ENCODE measurements at regions not wholly inside any gene's neighbourhood (a gene's known extent, or its start where the extent isn't known, plus 50 kb on each side); places are given as distances from the start of the nearest gene placed in this dataset.
"Not testable (repeated sequence)": the region's sequence is repeated elsewhere in the genome, so short reads cannot be mapped to it uniquely, and the experiment has no call there.

DNA sequence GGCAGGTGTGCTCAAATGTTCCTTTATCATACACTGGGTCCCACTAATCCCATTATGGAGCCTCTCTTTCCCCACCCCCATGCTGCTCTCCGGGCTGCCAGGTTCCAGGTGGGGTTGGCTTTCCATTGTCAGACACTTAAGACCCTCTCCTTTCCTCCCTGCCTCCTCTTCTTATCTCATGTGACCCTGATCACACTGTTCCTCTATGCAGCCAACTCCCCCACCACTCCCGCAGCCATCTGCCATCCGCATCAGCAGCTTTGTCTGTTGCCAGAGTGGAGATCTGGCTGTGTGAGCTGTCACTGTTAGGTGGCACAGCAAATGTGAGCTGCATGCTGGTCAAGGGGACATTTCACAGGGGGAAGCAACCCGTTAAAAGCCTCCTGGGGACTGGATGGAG lies 391.4 kb downstream of the TNS3 start:
- no peak for DNase-seq (ENCODE audit: low read depth)

- DNase-seq (ENCODE audit: low read depth): no peak
Observed at GRCh38 chr7:47188653-47189315, 393.1 kb downstream of the TNS3 start.

GRCh38 chr7:47188136-47188535 lies 393.8 kb downstream of the TNS3 start:
- DNase-seq (ENCODE audit: low read depth): no peak

DNA sequence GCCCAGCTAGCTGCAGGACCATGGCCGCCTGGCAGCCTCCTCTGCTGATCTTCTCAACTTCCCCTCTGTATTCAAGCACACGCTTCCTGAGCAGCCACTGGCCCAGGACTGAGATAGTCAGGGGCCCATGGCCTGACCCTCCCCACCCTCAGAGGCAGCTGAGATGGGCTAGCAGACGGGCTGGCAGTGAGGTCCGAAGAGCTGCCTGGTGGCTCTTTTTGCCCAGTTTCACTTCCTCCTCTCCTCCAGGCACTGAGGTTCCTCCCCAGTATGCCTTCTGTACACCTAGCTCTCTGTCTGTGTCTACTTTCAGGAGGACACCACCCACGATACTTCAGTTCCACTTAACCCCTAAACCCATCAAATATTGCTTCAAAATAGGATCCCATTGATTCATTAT lies 395.6 kb downstream of the TNS3 start:
- DNase-seq (ENCODE audit: low read depth): no peak

GRCh38 chr7:47185839-47186238 lies 396.1 kb downstream of the TNS3 start:
- DNase-seq (ENCODE audit: low read depth): no peak

DNA sequence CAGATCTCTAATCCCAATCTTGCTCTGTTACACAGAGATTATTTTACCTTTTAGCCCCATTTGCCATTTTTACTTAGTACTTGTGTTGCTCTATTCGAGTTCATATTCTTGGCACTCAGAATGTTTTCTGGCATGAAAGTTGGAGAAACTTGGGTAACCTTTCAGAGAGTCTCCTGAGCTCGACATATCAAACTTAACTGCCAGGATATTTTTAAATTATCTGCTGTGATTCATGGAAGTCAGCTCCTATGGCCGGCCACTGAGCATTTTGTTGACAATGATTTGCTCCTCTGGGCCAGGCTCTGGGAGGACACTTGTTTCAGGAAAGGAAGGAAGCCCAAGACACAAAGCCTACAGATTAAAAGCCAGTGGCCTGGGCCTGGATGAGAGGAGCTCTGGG lies 396.7 kb downstream of the TNS3 start:
- DNase-seq (ENCODE audit: low read depth): no peak

DNA sequence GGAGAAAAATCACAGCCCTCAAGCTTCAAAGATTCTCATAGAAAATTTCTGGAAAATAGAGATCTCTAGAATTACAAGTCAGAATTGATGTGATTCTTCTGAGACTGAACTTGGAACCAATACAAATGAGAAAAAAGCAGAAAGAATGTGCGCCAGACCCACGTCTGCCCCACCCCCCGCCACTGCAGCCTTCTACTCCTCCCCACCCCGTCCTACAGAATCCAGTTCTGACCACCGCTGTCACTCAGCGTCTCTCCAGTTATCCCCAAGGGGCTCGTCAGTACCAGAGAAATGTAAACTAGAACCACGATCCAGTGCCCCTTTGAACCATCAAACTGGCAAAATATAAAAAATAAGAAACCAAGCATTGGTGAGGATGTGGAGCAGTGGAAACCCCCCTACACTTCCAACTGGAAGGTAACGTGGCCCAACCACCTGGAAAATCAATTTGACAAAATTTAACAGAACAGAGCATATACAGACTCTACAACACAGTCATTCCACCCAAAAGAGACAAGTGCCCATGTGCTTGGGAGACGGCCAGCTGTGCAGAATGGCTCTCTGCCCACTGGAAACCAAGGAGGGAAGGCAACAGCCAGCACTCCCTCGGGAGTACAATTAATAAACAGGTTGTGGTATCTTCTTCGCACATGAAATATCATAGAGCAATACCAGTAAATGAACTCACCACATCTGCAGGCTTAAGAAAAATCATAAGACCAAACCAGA lies 397.9 kb downstream of the TNS3 start:
- no peak for DNase-seq (ENCODE audit: low read depth)

- DNase-seq (ENCODE audit: low read depth): no peak
Observed at GRCh38 chr7:47181746-47182361, 400.1 kb downstream of the TNS3 start.

GRCh38 chr7:47180516-47180826 lies 401.4 kb downstream of the TNS3 start:
- DNase-seq (ENCODE audit: low read depth): no peak

DNA sequence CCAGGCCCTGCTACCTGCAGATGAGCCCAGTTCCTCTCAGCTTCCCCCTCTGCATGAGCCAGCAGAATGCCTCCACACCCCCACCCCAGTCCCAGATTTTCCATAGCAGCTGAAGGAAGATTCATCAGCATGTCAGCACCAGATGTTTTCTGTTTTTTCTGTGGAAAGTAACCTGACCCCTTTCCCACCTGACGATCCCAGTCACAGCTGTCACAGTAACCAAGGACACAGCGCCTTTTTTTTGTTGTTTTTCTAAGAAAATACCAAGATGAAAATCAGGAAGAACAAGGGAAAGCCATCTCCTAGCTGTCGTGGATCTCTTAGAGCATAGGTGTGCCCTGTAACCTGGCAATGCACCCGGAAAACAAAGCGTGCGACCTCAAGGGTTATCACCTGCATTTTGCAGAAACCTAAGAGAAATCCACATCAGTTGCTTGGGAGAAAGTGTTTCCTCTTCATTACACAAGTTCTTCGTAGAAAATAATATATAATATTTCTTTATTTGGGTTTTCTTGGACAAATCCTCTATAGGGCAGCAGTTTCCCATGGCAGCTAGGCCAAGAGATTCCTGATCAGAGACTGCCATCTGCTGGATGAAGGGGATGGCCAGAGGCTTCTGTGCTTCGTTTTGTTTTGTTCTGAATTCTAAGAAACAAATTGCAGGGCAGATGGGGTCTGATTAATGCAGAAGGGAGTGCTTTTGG lies 401.9 kb downstream of the TNS3 start:
- no peak for DNase-seq (ENCODE audit: low read depth)

- DNase-seq (ENCODE audit: low read depth): not testable (repeated sequence)
Observed at GRCh38 chr7:47172602-47173539, 409.0 kb downstream of the TNS3 start.

DNA sequence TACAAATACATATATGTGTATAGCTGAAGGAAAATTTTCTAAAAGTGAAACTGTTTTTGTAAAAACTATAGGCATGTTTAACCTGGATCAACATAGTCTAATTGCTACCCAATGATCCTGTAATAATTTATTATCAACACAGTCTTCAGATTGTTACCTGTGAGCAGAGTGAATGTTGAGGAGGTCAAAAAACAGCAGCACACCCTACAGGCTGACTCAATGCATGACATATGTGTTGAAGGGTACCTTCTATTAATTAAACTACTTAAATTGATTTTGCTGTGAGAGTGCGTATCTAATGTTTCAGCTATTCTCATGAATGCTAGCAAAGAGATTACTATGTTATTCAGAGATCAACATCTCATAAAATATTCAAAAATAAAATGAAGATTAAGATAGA lies 411.4 kb downstream of the TNS3 start:
- no peak for DNase-seq (ENCODE audit: low read depth)

- DNase-seq (ENCODE audit: low read depth): no peak
Observed at GRCh38 chr7:47154791-47155190, 427.1 kb downstream of the TNS3 start.

GRCh38 chr7:47153576-47153975 lies 428.3 kb downstream of the TNS3 start:
- no peak for DNase-seq (ENCODE audit: low read depth)

DNA sequence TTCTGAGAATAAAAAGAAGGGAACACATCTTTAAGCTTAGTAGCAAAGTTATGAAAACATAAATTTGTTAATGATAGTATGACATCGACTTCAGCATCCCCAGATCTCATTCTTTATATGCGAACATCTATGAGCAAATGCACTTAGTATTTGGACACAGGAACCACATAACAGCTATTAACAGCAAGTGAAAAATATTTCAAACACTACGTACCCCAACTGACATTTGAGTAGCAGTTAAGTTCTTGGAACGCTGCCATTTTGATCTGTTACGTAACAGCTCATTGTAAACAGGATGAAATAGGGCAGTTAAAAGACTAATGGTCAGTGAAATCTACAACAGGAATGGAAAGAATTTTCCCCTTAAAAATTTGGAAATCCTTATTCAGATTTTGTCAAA lies 428.9 kb downstream of the TNS3 start:
- no peak for DNase-seq (ENCODE audit: low read depth)

DNA sequence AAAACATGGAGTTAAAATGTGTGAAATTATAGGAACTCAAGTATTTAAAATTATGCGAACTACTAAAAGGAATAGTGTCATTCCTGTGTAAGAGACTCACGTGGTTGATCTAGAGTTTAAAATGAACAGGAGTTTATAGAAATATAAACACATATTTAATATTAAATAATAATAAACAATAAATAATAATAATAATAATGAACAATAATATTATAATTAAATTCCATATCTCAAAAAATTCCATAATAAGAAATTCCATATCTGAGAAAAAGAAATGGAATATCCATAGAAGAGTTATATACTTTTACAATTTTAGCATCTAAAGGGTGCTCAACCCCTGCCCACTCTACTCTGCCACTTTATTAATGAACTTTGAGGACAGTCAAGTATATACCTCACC lies 429.6 kb downstream of the TNS3 start:
- DNase-seq (ENCODE audit: low read depth): no peak

DNA sequence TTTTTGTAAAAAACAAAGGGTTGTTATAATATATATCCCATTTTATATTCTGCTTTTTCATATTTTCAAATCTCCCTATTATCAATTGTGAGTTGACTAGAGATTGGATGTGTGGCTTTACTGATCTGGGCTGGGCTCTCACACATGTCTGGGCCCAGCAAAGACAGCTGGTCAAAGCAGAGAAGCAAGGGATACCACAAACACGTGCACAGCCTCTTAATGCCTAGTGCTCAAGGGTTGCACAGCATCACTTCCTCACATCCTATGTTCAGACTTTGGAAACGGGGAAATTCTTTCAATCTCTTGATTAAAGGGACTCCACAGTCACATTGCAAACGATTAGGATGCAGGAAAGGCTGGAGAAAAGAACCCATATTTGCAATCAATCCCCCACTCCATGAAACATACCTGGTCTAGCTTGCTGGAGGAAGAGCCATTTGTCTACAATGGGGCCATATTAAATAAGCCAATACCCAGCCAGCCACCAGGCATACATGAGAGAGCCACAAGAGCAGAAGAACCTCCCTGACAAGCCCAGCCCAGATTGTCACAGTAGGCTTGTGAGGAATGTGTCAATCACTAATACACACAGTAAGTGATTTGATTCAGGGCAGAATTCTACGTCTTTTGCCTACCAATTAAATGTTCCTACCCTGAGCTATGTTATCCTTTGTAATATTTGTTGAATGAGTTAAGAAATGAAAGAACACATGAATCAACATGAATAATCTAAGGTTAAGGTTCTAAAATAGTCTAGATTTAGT lies 431.2 kb downstream of the TNS3 start:
- no peak for DNase-seq (ENCODE audit: low read depth)

- no peak for DNase-seq (ENCODE audit: low read depth)
Observed at GRCh38 chr7:47149971-47150370, 431.9 kb downstream of the TNS3 start.

GRCh38 chr7:47149208-47149839 lies 432.6 kb downstream of the TNS3 start:
- no peak for DNase-seq (ENCODE audit: low read depth)

- DNase-seq (ENCODE audit: low read depth): no peak
Observed at GRCh38 chr7:47148536-47149207, 433.2 kb downstream of the TNS3 start.

Data from activated T-cell treated with anti-CD3 and anti-CD28 coated beads for 24 hours (primary cell).